Natural killer cell (primary cell): ENCODE measurements at regions not wholly inside any gene's neighbourhood (a gene's known extent, or its start where the extent isn't known, plus 50 kb on each side); places are given as distances from the start of the nearest gene placed in this dataset.

Experiments used
- ATAC-seq, 3 donors: fragments of 150-1000 bp in 2 of 3; fragments of 200-7000 bp in 1 of 3; cut with Tn5 transposase; 1 replicate in 1 of 3; 2 replicates in 2 of 3; pipeline ENCODE4 v1.10.0; 2021; ENCODE audit warnings: mild to moderate bottlenecking in 2 of 3, moderate library complexity in 2 of 3
- DNase-seq, 2 donors: peaks; one replicate each; pipeline versions ENCODE4 v3.0.0 to v3.0.0-alpha.2; 2013 to 2021; ENCODE audit warnings: mixed read lengths in 1 of 2
- H3K27ac ChIP-seq: one replicate; pipeline ENCODE4 v1.5.1; 2013; ENCODE audit warnings: mild to moderate bottlenecking, low read length
- H3K27me3 ChIP-seq: one replicate; pipeline ENCODE4 v1.6.1; 2013; ENCODE audit warnings: low read length; ENCODE audit not compliant: control insufficient read depth, insufficient read depth
- H3K36me3 ChIP-seq: one replicate; pipeline ENCODE4 v1.6.1; 2013; ENCODE audit warnings: low read length; ENCODE audit not compliant: control insufficient read depth, insufficient read depth
- H3K4me1 ChIP-seq: one replicate; pipeline ENCODE4 v1.6.1; 2013; ENCODE audit warnings: low read length; ENCODE audit not compliant: control insufficient read depth, insufficient read depth
- H3K4me3 ChIP-seq: one replicate; pipeline ENCODE4 v1.5.1; 2013; ENCODE audit warnings: low read length
- H3K9me3 ChIP-seq: one replicate; pipeline ENCODE4 v1.6.1; 2013; ENCODE audit warnings: low read length; ENCODE audit not compliant: control insufficient read depth, insufficient read depth
- H3K27ac Mint-ChIP-seq, 2 donors: one replicate each; pipeline ENCODE4 v1.8.0; 2022; ENCODE audit warnings: mild to moderate bottlenecking in 2 of 2, mixed read lengths in 2 of 2, moderate library complexity in 1 of 2
- H3K27me3 Mint-ChIP-seq, 2 donors: one replicate each; pipeline ENCODE4 v1.8.0; 2022; ENCODE audit warnings: low read depth in 2 of 2, mixed read lengths in 2 of 2
- H3K36me3 Mint-ChIP-seq: one replicate; pipeline ENCODE4 v1.8.0; 2022; ENCODE audit warnings: mixed read lengths
- H3K4me1 Mint-ChIP-seq, 2 donors: one replicate each; pipeline ENCODE4 v1.8.0; 2022; ENCODE audit warnings: mixed read lengths in 2 of 2
- H3K4me3 Mint-ChIP-seq: one replicate; pipeline ENCODE4 v1.8.0; 2022; ENCODE audit warnings: mild to moderate bottlenecking, moderate library complexity, mixed read lengths
- H3K9me3 Mint-ChIP-seq, 2 donors: one replicate each; pipeline ENCODE4 v1.8.0; 2022; ENCODE audit warnings: mixed read lengths in 2 of 2
- WGBS: methylation state at CpG from one replicate; pipeline ENCODE4 v1.1.7; 2013; ENCODE audit warnings: missing lambda C conversion rate; ENCODE audit not compliant: insufficient coverage; 5-methylcytosine and 5-hydroxymethylcytosine counted together
- intact Hi-C: fragments of 100-400 bp; cut with micrococcal nuclease; formaldehyde crosslinking; loops from one replicate; pipeline ENCODE4 v1.14.2; 2022
- TF ChIP-seq, protein P1 (sequence below): fragments of 200-600 bp; IDR thresholded peaks from one replicate; pipeline ENCODE4 v1.8.0; 2022; ENCODE audit warnings: antibody characterized with exemption

DNA sequence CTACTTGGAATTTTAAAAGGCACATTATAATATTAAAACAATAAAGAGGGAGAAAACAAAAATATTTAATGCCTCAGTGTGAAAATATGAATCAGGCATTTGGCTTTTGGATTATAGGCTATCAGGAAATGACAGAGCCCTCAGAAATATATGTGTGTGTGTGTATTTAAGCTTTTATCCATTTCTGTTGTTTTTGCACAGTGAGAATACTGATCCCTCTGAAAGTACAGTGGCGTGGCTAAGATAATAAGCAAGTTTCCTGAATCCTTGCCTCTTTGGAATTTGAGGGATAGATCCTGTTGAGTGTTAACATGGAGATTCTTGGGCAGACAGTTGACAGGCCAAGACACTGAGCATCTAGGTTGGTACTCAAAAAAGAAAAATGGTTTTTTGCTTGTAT, 234.8 kb upstream of the ZBTB20 start:
- TF ChIP-seq, protein P1, sequence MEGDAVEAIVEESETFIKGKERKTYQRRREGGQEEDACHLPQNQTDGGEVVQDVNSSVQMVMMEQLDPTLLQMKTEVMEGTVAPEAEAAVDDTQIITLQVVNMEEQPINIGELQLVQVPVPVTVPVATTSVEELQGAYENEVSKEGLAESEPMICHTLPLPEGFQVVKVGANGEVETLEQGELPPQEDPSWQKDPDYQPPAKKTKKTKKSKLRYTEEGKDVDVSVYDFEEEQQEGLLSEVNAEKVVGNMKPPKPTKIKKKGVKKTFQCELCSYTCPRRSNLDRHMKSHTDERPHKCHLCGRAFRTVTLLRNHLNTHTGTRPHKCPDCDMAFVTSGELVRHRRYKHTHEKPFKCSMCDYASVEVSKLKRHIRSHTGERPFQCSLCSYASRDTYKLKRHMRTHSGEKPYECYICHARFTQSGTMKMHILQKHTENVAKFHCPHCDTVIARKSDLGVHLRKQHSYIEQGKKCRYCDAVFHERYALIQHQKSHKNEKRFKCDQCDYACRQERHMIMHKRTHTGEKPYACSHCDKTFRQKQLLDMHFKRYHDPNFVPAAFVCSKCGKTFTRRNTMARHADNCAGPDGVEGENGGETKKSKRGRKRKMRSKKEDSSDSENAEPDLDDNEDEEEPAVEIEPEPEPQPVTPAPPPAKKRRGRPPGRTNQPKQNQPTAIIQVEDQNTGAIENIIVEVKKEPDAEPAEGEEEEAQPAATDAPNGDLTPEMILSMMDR, result no peak
- no peaks in the 10 kb centered on the region for H3K9me3 ChIP-seq
- no peaks in the 10 kb centered on the region for H3K9me3 Mint-ChIP-seq
- no peaks in the 10 kb centered on the region for H3K36me3 ChIP-seq
- H3K4me1 ChIP-seq, result no peaks in the 10 kb centered on the region
- H3K27me3 Mint-ChIP-seq, result no peaks in the 10 kb centered on the region
- H3K27ac ChIP-seq, result no peak overlapping the region
- H3K36me3 Mint-ChIP-seq, result no peaks in the 10 kb centered on the region
- no peak overlapping the region for H3K4me3 ChIP-seq
- DNase-seq (no peak), ATAC-seq (no peak)
- H3K4me3 Mint-ChIP-seq, result no peak overlapping the region
- H3K4me1 Mint-ChIP-seq, result no peaks in the 10 kb centered on the region
- WGBS, result 63% methylated on average over 1 of the region's 1 CpG
- no peaks in the 10 kb centered on the region for H3K27me3 ChIP-seq
- H3K27ac Mint-ChIP-seq, result no peak overlapping the region
- intact Hi-C loops, result no loop called here

DNA sequence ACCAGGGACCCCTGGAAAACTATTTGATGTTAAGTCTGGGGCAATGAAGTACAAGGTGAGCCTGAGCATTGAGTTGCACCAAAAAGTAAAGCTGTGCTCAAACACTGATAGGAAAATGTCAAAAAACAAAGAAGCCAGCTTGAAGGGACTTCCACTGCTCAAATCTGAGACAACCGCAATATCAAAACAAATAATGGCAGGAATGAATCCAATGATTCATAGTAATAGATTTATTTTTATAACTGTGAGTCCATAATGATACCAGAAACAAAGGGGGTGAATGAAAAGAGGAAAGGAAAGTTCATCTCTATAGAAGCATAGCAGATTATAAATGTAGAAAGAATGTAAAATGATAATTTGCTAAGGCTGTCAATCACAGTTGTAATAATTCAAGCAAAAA, 237.3 kb upstream of the ZBTB20 start:
- intact Hi-C loops, result no loop called here
- 100% methylated on average over 1 of the region's 1 CpG for WGBS

DNA sequence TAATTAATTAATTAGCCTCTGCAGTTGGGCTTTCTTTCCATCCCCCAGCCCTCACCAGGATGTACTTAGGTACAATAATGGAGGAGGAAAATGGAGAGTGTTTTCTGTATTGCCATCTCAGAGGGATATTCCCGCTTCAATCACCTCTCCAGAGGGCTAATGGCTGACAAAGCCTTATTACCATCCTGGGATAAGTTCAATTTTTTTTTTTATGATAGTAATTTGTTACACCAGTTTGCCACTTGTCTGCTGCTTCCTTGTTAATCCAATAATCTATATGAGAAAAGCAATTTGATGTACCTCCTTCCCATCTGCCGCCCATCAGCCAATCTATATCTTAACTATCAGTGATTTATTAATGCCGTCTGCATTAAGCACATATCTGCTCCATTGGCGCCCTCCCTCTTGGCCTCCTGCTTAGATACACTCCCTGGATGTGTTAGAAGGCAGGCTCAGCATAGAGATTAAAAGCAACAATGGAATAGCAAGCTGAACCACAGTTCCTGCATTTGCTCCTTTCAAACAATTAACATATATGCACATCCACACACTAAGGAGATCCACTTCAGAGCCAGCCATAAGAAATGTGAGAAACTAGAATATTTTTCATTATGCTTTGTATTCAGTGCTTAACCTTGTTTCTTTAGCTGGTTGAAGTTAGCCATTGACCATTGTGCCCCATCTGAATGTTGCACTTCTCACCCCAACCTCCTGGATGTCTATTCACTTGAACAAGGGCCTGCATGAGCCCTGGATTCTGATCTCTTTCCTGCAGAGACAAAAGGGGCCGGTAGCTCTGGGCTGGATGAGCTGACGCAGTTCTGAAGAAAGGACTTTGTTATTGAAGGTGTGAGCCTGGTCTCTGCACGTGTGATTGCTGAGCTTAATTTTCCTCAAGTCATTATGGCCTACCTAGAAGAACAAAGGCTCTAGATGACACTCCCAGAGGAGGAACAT, 237.3 kb upstream of the GAP43 start:
- Histone ChIP-seq H3K4me3 (no peak overlapping the region), H3K27me3 (no peaks in the 10 kb centered on the region), H3K27ac (no peak overlapping the region), H3K4me1 (no peaks in the 10 kb centered on the region), H3K36me3 (no peaks in the 10 kb centered on the region), H3K9me3 (no peaks in the 10 kb centered on the region)
- no peak overlapping the region for H3K27ac Mint-ChIP-seq
- ATAC-seq (no peak), DNase-seq (no peak)
- TF ChIP-seq, protein P1, result no peak
- H3K36me3 Mint-ChIP-seq, result no peaks in the 10 kb centered on the region
- 82% methylated on average over 7 of the region's 7 CpGs for WGBS
- no peak overlapping the region for H3K4me3 Mint-ChIP-seq
- intact Hi-C loops, result no loop called here
- no peaks in the 10 kb centered on the region for H3K4me1 Mint-ChIP-seq
- peaks cover 0 to 2% of the 10 kb centered on the region in 2 donors for H3K9me3 Mint-ChIP-seq
- H3K27me3 Mint-ChIP-seq, result peaks cover 0 to 3% of the 10 kb centered on the region in 2 donors

More for the DNA sequence above, 237.3 kb upstream of the ZBTB20 start:
- H3K27me3 ChIP-seq, result no peaks in the 10 kb centered on the region
- no peaks in the 10 kb centered on the region for H3K36me3 ChIP-seq
- H3K27ac Mint-ChIP-seq, result no peak overlapping the region
- DNase-seq (no peak), ATAC-seq (no peak)
- H3K27me3 Mint-ChIP-seq, result no peaks in the 10 kb centered on the region
- H3K9me3 Mint-ChIP-seq, result peaks cover 0 to 2% of the 10 kb centered on the region in 2 donors
- no peaks in the 10 kb centered on the region for H3K36me3 Mint-ChIP-seq
- H3K4me1 Mint-ChIP-seq, result no peaks in the 10 kb centered on the region
- no peaks in the 10 kb centered on the region for H3K9me3 ChIP-seq
- H3K4me3 Mint-ChIP-seq, result no peak overlapping the region
- TF ChIP-seq, protein P1, result no peak
- H3K4me3 ChIP-seq, result no peak overlapping the region
- no peak overlapping the region for H3K27ac ChIP-seq
- H3K4me1 ChIP-seq, result no peaks in the 10 kb centered on the region
